ENCODE measurements at regions not wholly inside any gene's neighbourhood (a gene's known extent, or its start where the extent isn't known, plus 50 kb on each side); places are given as distances from the start of the nearest gene placed in this dataset.
A peak's percentile ranks its signal among the peaks of the same experiment; 100 is the strongest.

DNA sequence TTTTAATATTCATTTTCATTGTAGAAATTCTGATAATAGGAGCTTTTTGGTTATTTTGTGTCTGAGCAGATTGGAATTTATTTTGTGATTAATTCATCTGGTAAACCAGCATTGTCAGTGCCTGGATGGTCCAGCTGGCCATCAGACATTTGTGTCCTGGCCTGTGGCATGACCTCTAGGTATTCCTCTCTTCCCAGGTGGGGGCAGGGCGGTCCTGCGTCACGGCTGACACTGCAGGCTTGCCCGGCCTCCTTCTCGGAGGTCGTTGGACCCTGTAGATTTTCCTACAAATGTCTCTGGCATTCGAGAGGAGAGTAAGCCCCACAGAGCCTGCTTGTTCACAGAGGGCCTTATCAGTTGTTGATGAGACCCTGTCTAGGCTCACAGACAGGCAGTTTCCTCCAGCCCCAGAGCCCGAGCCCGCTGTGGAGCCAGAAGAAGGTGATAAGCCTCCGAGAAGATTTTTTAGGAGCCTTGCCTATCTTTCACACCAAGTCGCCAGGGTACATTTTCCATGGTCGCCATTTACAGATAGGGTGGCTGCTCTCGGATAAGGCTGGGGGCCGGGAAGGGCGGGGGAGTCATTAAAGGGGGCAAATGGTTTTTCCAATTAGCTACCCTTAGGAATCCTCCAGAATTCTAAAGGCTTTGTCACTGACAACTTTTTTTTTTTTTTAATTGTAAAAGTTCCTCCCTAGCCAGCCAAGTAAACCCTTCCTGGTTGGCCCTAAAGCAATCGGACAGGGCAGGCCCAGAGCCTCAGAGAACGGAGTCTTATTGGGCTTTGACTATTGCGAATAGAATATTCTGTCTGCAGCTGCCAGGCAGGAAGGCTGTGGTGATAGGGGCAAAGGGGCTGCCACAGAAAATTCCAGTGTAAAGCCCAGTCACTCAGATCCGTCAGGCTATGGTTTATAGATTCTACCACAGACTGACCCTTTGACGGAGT, 78.1 kb upstream of the TBX20 start:
- ATAC-seq, result no peak

DNA sequence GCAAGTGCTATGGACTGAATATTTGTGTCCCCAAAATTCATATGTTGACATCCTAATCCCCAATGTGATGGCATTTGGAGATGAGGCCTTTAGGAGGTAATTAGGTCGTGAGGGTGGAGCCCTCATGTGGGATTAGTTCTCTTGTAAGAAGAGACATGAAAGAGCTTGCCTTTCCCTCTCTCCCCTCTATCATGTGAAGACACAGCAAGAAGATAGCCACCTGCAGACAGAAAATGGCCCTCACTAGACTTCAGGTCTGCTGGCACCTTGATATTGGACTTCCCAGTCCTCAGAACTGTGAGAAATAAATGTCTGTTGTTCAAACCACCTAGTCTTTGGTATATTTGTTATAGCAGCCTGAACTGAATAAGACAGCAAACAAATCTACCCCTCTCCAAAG, 75.1 kb upstream of the TBX20 start:
- ATAC-seq, result no peak

DNA sequence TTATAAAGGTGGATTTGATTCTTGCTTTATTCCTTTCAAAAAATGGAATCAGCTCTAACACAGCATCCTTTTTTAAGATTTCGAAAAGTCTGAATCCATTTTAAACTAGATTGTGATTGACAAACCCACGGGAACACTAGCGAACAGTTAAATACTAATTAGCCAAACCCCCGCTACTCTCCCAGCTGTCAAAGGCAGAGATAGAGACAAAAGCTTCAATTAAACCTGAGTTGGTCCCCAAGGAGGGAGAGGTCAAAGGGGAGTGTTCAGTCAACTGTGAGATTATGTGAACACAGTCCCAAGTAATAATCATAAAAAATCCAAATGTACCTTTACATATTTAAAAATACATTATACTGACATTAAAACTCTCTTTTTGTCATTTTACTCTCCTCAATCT, 65.7 kb upstream of the TBX20 start:
- no peak for ATAC-seq

DNA sequence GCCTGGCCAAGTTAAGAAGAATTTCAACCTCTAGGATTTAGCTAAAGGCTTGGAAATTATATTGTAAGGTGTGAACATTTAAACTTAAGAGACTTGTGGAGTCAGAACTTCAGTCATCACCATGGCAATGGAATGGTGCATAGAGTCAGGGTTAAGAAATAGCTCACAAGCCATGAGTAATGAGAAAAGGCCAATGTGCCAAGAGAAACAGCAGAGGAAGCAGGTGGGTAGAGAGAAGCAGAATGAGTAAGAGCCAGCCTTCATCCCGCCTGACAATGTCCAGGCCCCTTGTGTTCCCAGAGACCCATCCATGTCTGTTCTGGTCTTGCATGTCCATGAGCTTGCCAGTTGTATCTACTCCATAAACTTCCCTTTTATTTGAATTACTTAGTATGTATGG, 62.6 kb upstream of the TBX20 start:
- ATAC-seq, result no peak

DNA sequence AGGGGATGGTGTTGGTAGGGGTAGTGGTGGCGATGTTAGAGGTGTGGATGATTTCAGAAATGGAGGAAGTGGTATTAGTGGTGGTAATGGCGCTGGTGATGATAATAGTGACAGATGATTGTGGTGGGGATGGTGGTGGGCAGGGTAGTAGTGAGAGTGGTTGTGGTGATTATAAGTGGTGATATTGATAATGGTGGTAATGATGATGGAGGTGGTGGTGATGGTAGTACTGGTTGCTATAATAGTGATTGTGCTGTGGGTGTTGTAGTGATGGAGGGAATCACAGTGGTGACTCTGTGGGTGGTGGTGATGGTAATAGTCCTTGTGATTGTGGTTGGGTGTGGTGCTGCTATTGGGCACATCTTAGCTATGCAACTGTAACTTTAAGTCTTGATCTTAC, 61.6 kb upstream of the TBX20 start:
- peak in 1 of 2 donors; percentile 17 for ATAC-seq

DNA sequence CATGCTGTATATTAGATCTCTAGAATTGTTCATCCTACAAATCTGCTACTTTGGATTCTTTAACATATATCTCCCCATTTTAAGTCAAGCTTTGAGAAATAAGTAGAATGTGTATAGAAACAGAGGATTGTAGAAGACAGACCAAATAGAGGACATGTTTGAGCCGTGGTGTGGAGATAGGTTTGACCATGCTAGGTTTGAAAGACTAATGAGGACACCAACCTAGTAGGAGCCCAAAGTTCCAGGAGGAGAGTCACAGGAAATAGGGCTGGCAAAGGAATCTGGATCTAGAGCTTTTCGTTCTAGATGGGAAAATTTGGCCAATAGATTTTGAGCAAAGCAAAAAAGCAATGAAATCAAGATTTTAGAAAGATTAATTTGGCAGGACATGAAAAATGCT, 60.5 kb upstream of the TBX20 start:
- ATAC-seq, result no peak

DNA sequence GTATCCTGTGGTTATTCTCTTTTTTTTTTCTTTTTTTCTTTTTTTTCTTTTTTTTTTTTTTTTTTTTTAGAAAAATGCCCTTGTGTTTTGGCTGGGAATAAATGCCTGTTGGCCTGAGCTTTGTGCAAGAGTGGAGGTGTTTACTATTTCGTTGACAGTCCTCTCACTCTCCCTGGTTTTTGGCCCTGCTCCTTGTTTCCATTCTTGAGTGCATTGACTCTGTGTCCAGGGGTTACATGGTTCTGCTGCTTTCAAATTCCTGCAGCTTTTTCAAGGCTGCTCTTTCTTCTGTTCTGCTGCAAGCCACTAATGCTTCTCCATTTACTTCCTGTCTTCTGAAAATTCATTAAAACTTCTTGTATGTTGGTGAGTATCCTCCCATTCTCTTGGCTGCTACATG, 59.7 kb upstream of the TBX20 start:
- ATAC-seq, result no peak
